Upper lobe of left lung (tissue), 6 donors: ENCODE measurements at regions not wholly inside any gene's neighbourhood (a gene's known extent, or its start where the extent isn't known, plus 50 kb on each side); places are given as distances from the start of the nearest gene placed in this dataset.
"Not testable (repeated sequence)": the region's sequence is repeated elsewhere in the genome, so short reads cannot be mapped to it uniquely, and the experiment has no call there.

Experiments used
- ATAC-seq, 2 donors: fragments of 200-7000 bp; cut with Tn5 transposase; one replicate each; pipeline ENCODE4 v1.9.1; 2022; ENCODE audit warnings: mild to moderate bottlenecking in 2 of 2, moderate library complexity in 2 of 2; ENCODE audit not compliant: low FRiP score in 2 of 2
- DNase-seq, 2 donors: peaks; one replicate each; pipeline ENCODE4 v3.0.0-alpha.2; 2019 to 2020
- H3K27ac ChIP-seq, 4 donors: fragments of 200-600 bp; sonication (generic); one replicate each; pipeline ENCODE4 v1.5.1; 2016 to 2019
- H3K27me3 ChIP-seq, 4 donors: fragments of 200-600 bp; sonication (generic); one replicate each; pipeline ENCODE4 v1.5.1; 2017 to 2019
- H3K36me3 ChIP-seq, 4 donors: fragments of 200-600 bp; sonication (generic); one replicate each; pipeline ENCODE4 v1.5.1; 2016 to 2019
- H3K4me1 ChIP-seq, 4 donors: fragments of 200-600 bp; sonication (generic); one replicate each; pipeline ENCODE4 v1.5.1; 2018 to 2019
- H3K4me3 ChIP-seq, 4 donors: fragments of 200-600 bp; sonication (generic); one replicate each; pipeline ENCODE4 v1.5.1; 2017 to 2019; ENCODE audit warnings: mild to moderate bottlenecking in 2 of 4, moderate library complexity in 1 of 4
- H3K9me3 ChIP-seq, 4 donors: fragments of 200-600 bp; sonication (generic); one replicate each; pipeline ENCODE4 v1.5.1; 2018 to 2019
- CTCF ChIP-seq, 6 experiments: fragments of 450-650 bp in 4 of 6; fragments of 200-600 bp in 2 of 6; sonication (generic) in 2 of 6; IDR thresholded peaks; one replicate each; pipeline ENCODE4 v1.5.1; 2016 to 2019; ENCODE audit warnings: antibody characterized with exemption in 6 of 6
- EP300 ChIP-seq, 4 donors: sonication (generic); formaldehyde crosslinking; IDR thresholded peaks; one replicate each; pipeline ENCODE4 v1.5.1; 2017; ENCODE audit warnings: antibody characterized with exemption in 4 of 4, control low read depth in 2 of 4
- POLR2A ChIP-seq, 4 donors: fragments of 450-650 bp; IDR thresholded peaks; one replicate each; pipeline ENCODE4 v1.5.1; 2016 to 2017; ENCODE audit warnings: antibody characterized with exemption in 4 of 4, mild to moderate bottlenecking in 2 of 4
- POLR2AphosphoS5 ChIP-seq, 2 donors: sonication (generic); formaldehyde crosslinking; IDR thresholded peaks; one replicate each; pipeline ENCODE4 v1.5.1; 2017; ENCODE audit warnings: antibody characterized with exemption in 2 of 2
- WGBS, 2 donors: methylation state at CpG; one replicate each; pipeline ENCODE4 v1.1.5; 2017 to 2018; 5-methylcytosine and 5-hydroxymethylcytosine counted together
- donor health status: DM: no; HTN: no; CAD: no; lungs with moderate emphysema.
- donor health status: DM: no; HTN: yes; CAD: no; lungs with severe emphysema.

- Histone ChIP-seq H3K27me3 (no peaks in the 10 kb centered on the region), H3K4me1 (no peaks in the 10 kb centered on the region), H3K36me3 (no peaks in the 10 kb centered on the region), H3K9me3 (no peaks in the 10 kb centered on the region), H3K4me3 (no peak overlapping the region), H3K27ac (no peak overlapping the region)
- no peak for TF ChIP-seq EP300 (IDR thresholded peaks at IDR 0.05)
- no peak for TF ChIP-seq POLR2A (IDR thresholded peaks at IDR 0.05)
- no peak for TF ChIP-seq CTCF (IDR thresholded peaks at IDR 0.05)
- TF ChIP-seq POLR2AphosphoS5 (IDR thresholded peaks at IDR 0.05): no peak
- ATAC-seq (no peak), DNase-seq (no peak)
- WGBS, 2 donors: 58 to 62% methylated on average over 7 of the region's 7 CpGs
These were observed 341.6 kb upstream of the NRSN1 start for GRCh38 chr6:23784301-23784919.

- Histone ChIP-seq H3K4me1 (no peaks in the 10 kb centered on the region), H3K27ac (no peak overlapping the region), H3K4me3 (no peak overlapping the region), H3K27me3 (no peaks in the 10 kb centered on the region), H3K36me3 (no peaks in the 10 kb centered on the region), H3K9me3 (no peaks in the 10 kb centered on the region)
- ATAC-seq: no peak
- DNase-seq: no peak
- 50 to 91% methylated on average over 2 of the region's 2 CpGs for WGBS, 2 donors
- no peak for TF ChIP-seq EP300 (IDR thresholded peaks at IDR 0.05)
- no peak for TF ChIP-seq POLR2AphosphoS5 (IDR thresholded peaks at IDR 0.05)
- no peak for TF ChIP-seq CTCF (IDR thresholded peaks at IDR 0.05)
- no peak for TF ChIP-seq POLR2A (IDR thresholded peaks at IDR 0.05)
These were observed 335.3 kb upstream of the NRSN1 start for GRCh38 chr6:23790756-23791155.

- Histone ChIP-seq H3K27me3 (no peaks in the 10 kb centered on the region), H3K36me3 (no peaks in the 10 kb centered on the region), H3K27ac (no peak overlapping the region), H3K4me1 (no peaks in the 10 kb centered on the region), H3K9me3 (no peaks in the 10 kb centered on the region), H3K4me3 (no peak overlapping the region)
- no peak for TF ChIP-seq POLR2AphosphoS5 (IDR thresholded peaks at IDR 0.05)
- no peak for TF ChIP-seq EP300 (IDR thresholded peaks at IDR 0.05)
- no peak for TF ChIP-seq POLR2A (IDR thresholded peaks at IDR 0.05)
- ATAC-seq (no peak), DNase-seq (no peak)
- WGBS, 2 donors: 86 to 91% methylated on average over 1 of the region's 1 CpG
These were observed 329.0 kb upstream of the NRSN1 start for GRCh38 chr6:23797041-23797440.

- not testable (repeated sequence) for ATAC-seq, H3K27me3 ChIP-seq, H3K36me3 ChIP-seq, H3K9me3 ChIP-seq, H3K27ac ChIP-seq, H3K4me1 ChIP-seq, H3K4me3 ChIP-seq
- peak in 1 of 2 donors; percentile 70 for DNase-seq
- 94 to 95% methylated on average over 13 to 15 of the region's 15 CpGs for WGBS, 2 donors
These were observed 321.7 kb upstream of the NRSN1 start for GRCh38 chr6:23804289-23804688.

DNA sequence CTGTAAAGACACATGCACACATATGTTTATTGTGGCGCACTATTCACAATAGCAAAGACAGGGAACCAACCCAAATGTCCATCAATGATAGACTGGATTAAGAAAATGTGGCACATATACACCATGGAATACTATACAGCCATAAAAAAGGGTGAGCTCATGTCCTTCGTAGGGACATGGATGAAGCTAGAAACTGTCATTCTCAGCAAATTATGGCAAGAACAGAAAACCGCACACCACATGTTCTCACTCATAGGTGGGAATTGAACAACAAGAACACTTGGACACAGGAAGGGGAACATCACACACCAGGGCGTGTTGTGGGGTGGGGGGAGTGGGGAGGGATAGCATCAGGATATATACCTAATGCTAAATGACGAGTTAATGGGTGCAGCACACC lies 304.9 kb upstream of the NRSN1 start:
- not testable (repeated sequence) for H3K4me3 ChIP-seq, H3K27me3 ChIP-seq, H3K9me3 ChIP-seq, ATAC-seq, H3K27ac ChIP-seq, DNase-seq, H3K36me3 ChIP-seq, H3K4me1 ChIP-seq
- 91 to 93% methylated on average over 5 of the region's 5 CpGs for WGBS, 2 donors

GRCh38 chr6:23823421-23823820 lies 302.6 kb upstream of the NRSN1 start:
- DNase-seq: no peak
- Histone ChIP-seq H3K36me3 (no peaks in the 10 kb centered on the region), H3K9me3 (peaks cover 0 to 5% (median 0%) of the 10 kb centered on the region in 4 donors), H3K4me1 (no peaks in the 10 kb centered on the region), H3K4me3 (no peak overlapping the region), H3K27ac (no peak overlapping the region), H3K27me3 (no peaks in the 10 kb centered on the region)
- no peak for ATAC-seq
- TF ChIP-seq POLR2AphosphoS5 (IDR thresholded peaks at IDR 0.05): no peak
- TF ChIP-seq CTCF (IDR thresholded peaks at IDR 0.05): no peak
- no peak for TF ChIP-seq POLR2A (IDR thresholded peaks at IDR 0.05)
- no peak for TF ChIP-seq EP300 (IDR thresholded peaks at IDR 0.05)
- 25 to 30% methylated on average over 1 of the region's 1 CpG for WGBS, 2 donors
